ENCODE measurements at regions not wholly inside any gene's neighbourhood (a gene's known extent, or its start where the extent isn't known, plus 50 kb on each side); places are given as distances from the start of the nearest gene placed in this dataset.
A peak's percentile ranks its signal among the peaks of the same experiment; 100 is the strongest.

DNA sequence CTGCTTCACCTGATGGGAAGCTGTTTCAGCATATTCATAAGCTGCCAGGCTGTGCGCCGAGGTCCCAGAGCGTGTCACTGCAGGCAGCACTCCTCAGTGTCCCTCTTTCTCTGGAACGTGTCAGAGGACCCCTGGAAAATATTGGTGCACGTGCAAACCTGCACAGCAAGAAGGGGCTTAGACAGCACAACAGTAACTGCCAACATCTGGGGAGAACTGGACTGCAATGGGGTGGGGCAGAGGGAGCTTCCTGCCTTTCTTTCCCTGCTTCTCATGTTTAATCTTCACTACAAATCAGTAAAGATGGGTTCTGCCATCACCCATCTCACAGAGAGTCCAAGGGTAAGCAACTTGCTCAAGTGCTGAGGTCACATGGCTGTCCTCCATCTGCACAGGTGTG is 86.5 kb upstream of the GPR26 start:
- TF ChIP-seq CSRNP3 (CRISPR knock-in tag; IDR thresholded peaks at IDR 0.05): no peak
- no peak for TF ChIP-seq ZNF8 (CRISPR knock-in tag; IDR thresholded peaks at IDR 0.05)
- no peak for TF ChIP-seq ESRRG (CRISPR knock-in tag; IDR thresholded peaks at IDR 0.05)
- no peak for TF ChIP-seq RARB (CRISPR knock-in tag; IDR thresholded peaks at IDR 0.05)
- no peak for TF ChIP-seq ZNF565 (CRISPR knock-in tag; conservative IDR thresholded peaks at IDR 0.05; ENCODE audit: low read depth)
- no peak for TF ChIP-seq ZNF70 (CRISPR knock-in tag; IDR thresholded peaks at IDR 0.05)
- no peak for ATAC-seq

DNA sequence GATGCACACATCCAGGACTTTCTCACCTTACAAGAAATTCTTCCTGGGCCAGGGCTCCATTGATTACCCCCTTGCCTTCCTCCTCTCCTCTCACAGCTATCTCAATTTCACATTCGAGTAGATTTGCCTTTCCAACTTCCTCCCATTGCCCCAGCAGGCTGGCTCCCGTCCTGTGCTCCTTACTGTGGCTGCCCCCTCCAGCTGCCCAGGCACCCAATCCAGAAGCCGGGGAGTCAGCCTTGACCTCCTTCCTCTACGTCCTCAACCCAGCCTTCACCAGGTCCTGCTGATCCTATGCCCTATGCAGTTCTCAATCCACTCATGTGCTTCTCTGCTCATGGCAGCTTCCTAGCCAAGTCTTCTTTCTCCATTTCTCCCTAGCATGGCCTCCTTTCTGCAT is 85.7 kb upstream of the GPR26 start:
- ATAC-seq: no peak
- TF ChIP-seq, protein P1, sequence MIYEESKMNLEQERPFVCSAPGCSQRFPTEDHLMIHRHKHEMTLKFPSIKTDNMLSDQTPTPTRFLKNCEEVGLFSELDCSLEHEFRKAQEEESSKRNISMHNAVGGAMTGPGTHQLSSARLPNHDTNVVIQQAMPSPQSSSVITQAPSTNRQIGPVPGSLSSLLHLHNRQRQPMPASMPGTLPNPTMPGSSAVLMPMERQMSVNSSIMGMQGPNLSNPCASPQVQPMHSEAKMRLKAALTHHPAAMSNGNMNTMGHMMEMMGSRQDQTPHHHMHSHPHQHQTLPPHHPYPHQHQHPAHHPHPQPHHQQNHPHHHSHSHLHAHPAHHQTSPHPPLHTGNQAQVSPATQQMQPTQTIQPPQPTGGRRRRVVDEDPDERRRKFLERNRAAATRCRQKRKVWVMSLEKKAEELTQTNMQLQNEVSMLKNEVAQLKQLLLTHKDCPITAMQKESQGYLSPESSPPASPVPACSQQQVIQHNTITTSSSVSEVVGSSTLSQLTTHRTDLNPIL (CRISPR knock-in tag; IDR thresholded peaks at IDR 0.05; ENCODE audit: low read depth): no peak
- TF ChIP-seq ESRRG (CRISPR knock-in tag; IDR thresholded peaks at IDR 0.05) (no peak), CSDC2 (CRISPR knock-in tag; IDR thresholded peaks at IDR 0.05) (no peak), PPARA (CRISPR knock-in tag; IDR thresholded peaks at IDR 0.05; ENCODE audit: borderline replicate concordance) (no peak), RARB (CRISPR knock-in tag; IDR thresholded peaks at IDR 0.05) (no peak), POU6F1 (CRISPR knock-in tag; IDR thresholded peaks at IDR 0.05; ENCODE audit: borderline replicate concordance, low read depth) (no peak), TCF4 (CRISPR knock-in tag; IDR thresholded peaks at IDR 0.05; ENCODE audit: borderline replicate concordance) (no peak), TOX (CRISPR knock-in tag; IDR thresholded peaks at IDR 0.05; ENCODE audit: borderline replicate concordance) (no peak), ZC3H10 (CRISPR knock-in tag; IDR thresholded peaks at IDR 0.05) (no peak), ZNF565 (CRISPR knock-in tag; conservative IDR thresholded peaks at IDR 0.05; ENCODE audit: low read depth) (no peak)

- no peak for TF ChIP-seq PPARA (CRISPR knock-in tag; IDR thresholded peaks at IDR 0.05; ENCODE audit: borderline replicate concordance)
- no peak for TF ChIP-seq ZFP3 (CRISPR knock-in tag; IDR thresholded peaks at IDR 0.05)
- TF ChIP-seq TOX (CRISPR knock-in tag; IDR thresholded peaks at IDR 0.05; ENCODE audit: borderline replicate concordance): no peak
- TF ChIP-seq ZFP30 (CRISPR knock-in tag; IDR thresholded peaks at IDR 0.05): no peak
- TF ChIP-seq ZNF565 (CRISPR knock-in tag; conservative IDR thresholded peaks at IDR 0.05; ENCODE audit: low read depth): no peak
- no peak for ATAC-seq
Observed at GRCh38 chr10:123581656-123582055, 84.5 kb upstream of the GPR26 start.

DNA sequence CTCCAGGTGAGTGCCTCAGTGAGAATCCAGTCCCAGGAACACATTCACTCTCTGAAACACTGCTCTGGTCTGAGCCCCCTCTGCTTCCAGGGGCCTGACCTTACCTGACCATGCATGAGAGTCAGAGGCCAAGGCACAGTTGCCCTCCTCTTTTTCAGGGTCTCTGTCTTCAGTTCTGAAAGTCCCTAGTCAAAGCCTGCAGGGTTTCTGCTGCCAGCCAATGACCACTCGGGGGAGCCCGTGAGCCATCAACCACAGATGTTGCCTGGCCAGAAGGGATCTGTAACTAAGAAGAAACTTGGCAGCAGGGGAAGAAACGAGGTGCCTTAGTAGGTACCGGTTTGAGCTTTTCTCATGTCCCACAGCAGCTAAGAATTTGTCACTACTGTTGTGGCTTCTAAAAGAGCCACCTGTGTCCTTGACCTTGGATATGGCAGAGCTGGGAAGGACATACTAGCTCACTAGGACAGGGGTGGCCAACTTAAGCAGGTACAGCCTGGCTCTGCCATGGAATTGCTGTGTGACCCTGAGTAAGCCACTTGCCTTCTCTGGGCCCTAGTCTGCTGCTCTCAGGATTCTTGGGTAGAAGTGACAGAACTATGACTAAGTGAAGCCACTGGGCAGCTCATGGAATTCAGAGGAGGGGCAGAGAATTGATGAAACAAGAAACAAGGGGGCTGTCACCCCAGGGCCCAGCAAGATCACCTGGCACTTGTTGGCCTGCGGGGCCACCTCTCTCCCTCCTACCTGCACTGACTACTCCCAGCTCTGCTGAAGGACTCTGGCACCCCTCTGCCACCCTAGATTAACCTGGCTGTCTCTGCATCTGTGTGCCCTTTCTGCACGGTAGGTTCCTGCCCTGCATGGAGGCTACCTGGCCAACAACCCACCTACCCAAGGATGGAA is 83.8 kb upstream of the GPR26 start:
- TF ChIP-seq TOX (CRISPR knock-in tag; IDR thresholded peaks at IDR 0.05; ENCODE audit: borderline replicate concordance) (no peak), BACH2 (CRISPR knock-in tag; IDR thresholded peaks at IDR 0.05; ENCODE audit: borderline replicate concordance) (no peak), OSR1 (CRISPR knock-in tag; IDR thresholded peaks at IDR 0.05) (no peak), ZFP30 (CRISPR knock-in tag; IDR thresholded peaks at IDR 0.05) (no peak), ZNF70 (CRISPR knock-in tag; IDR thresholded peaks at IDR 0.05) (no peak), ISL1 (CRISPR knock-in tag; IDR thresholded peaks at IDR 0.05) (no peak), RARB (CRISPR knock-in tag; IDR thresholded peaks at IDR 0.05) (no peak), PATZ1 (CRISPR knock-in tag; IDR thresholded peaks at IDR 0.05; ENCODE audit: borderline replicate concordance) (no peak), CSRNP3 (CRISPR knock-in tag; IDR thresholded peaks at IDR 0.05) (no peak), ZNF565 (CRISPR knock-in tag; conservative IDR thresholded peaks at IDR 0.05; ENCODE audit: low read depth) (no peak), ZNF8 (CRISPR knock-in tag; IDR thresholded peaks at IDR 0.05) (no peak), CSDC2 (CRISPR knock-in tag; IDR thresholded peaks at IDR 0.05) (no peak), POU6F1 (CRISPR knock-in tag; IDR thresholded peaks at IDR 0.05; ENCODE audit: borderline replicate concordance, low read depth) (no peak), SNAI2 (CRISPR knock-in tag; IDR thresholded peaks at IDR 0.05) (no peak), TCF4 (CRISPR knock-in tag; IDR thresholded peaks at IDR 0.05; ENCODE audit: borderline replicate concordance) (no peak), PPARA (CRISPR knock-in tag; IDR thresholded peaks at IDR 0.05; ENCODE audit: borderline replicate concordance) (no peak)
- TF ChIP-seq, protein P1 (CRISPR knock-in tag; IDR thresholded peaks at IDR 0.05; ENCODE audit: low read depth): no peak
- ATAC-seq: peak; percentile 85

All from SK-N-SH treated with all-trans-retinoic acid at 6 μM for 48 hours (cell line).